ENCODE measurements at regions not wholly inside any gene's neighbourhood (a gene's known extent, or its start where the extent isn't known, plus 50 kb on each side); places are given as distances from the start of the nearest gene placed in this dataset.
"Not testable (repeated sequence)": the region's sequence is repeated elsewhere in the genome, so short reads cannot be mapped to it uniquely, and the experiment has no call there.

- TF ChIP-seq, protein P1, sequence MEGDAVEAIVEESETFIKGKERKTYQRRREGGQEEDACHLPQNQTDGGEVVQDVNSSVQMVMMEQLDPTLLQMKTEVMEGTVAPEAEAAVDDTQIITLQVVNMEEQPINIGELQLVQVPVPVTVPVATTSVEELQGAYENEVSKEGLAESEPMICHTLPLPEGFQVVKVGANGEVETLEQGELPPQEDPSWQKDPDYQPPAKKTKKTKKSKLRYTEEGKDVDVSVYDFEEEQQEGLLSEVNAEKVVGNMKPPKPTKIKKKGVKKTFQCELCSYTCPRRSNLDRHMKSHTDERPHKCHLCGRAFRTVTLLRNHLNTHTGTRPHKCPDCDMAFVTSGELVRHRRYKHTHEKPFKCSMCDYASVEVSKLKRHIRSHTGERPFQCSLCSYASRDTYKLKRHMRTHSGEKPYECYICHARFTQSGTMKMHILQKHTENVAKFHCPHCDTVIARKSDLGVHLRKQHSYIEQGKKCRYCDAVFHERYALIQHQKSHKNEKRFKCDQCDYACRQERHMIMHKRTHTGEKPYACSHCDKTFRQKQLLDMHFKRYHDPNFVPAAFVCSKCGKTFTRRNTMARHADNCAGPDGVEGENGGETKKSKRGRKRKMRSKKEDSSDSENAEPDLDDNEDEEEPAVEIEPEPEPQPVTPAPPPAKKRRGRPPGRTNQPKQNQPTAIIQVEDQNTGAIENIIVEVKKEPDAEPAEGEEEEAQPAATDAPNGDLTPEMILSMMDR (IDR thresholded peaks at IDR 0.05; ENCODE audit: low read length), result not testable (repeated sequence)
- not testable (repeated sequence) for TF ChIP-seq EZH2 (IDR thresholded peaks at IDR 0.05; ENCODE audit: borderline replicate concordance, low read length)
These were observed 383.1 kb upstream of the MBL2 start for GRCh38 chr10:53155674-53156073.

Measured in OCI-LY1 (cell line).